ENCODE measurements at regions not wholly inside any gene's neighbourhood (a gene's known extent, or its start where the extent isn't known, plus 50 kb on each side); places are given as distances from the start of the nearest gene placed in this dataset.

GRCh38 chr3:82137861-82138260 lies 376.4 kb upstream of the GBE1 start:
- no peak for ATAC-seq (ENCODE audit: low FRiP score)

GRCh38 chr3:82137050-82137449 lies 375.6 kb upstream of the GBE1 start:
- DNase-seq (ENCODE audit: low spot score) (no peak), ATAC-seq (ENCODE audit: low FRiP score) (no peak)
- no peak for TF ChIP-seq CTCF (IDR thresholded peaks at IDR 0.05)

More at GRCh38 chr3:82137861-82138260, 376.4 kb upstream of the GBE1 start:
- no peak for DNase-seq (ENCODE audit: low spot score)
- no peak for TF ChIP-seq CTCF (IDR thresholded peaks at IDR 0.05)

GRCh38 chr3:82133070-82133606 lies 371.7 kb upstream of the GBE1 start:
- peak; percentile 76 for ATAC-seq (ENCODE audit: low FRiP score)
- TF ChIP-seq CTCF (IDR thresholded peaks at IDR 0.05): peak in 1 of 3 donors; percentile 40
- DNase-seq (ENCODE audit: low spot score): no peak

- ATAC-seq (ENCODE audit: low FRiP score) (no peak), DNase-seq (ENCODE audit: low spot score) (no peak)
- no peak for TF ChIP-seq CTCF (IDR thresholded peaks at IDR 0.05)
These were observed 371.0 kb upstream of the GBE1 start for GRCh38 chr3:82132210-82133069.

GRCh38 chr3:82130046-82130445 lies 368.6 kb upstream of the GBE1 start:
- TF ChIP-seq CTCF (IDR thresholded peaks at IDR 0.05): no peak
- no peak for DNase-seq (ENCODE audit: low spot score)
- no peak for ATAC-seq (ENCODE audit: low FRiP score)

- TF ChIP-seq CTCF (IDR thresholded peaks at IDR 0.05): no peak
- ATAC-seq (ENCODE audit: low FRiP score) (no peak), DNase-seq (ENCODE audit: low spot score) (no peak)
These were observed 367.9 kb upstream of the GBE1 start for GRCh38 chr3:82129221-82129801.
